SK-MEL-5 (cell line): ENCODE measurements at regions not wholly inside any gene's neighbourhood (a gene's known extent, or its start where the extent isn't known, plus 50 kb on each side); places are given as distances from the start of the nearest gene placed in this dataset.

Source experiments
- DNase-seq: peaks from one replicate; pipeline ENCODE4 v3.0.0-alpha.2; 2016; ENCODE audit warnings: low read depth, low spot score
- in situ Hi-C: cut with HindIII; loops from 2 replicates; pipeline ENCODE4 v1.10.0; 2016; ENCODE audit warnings: low sequenced_read_pairs, high pct_unique_total_duplicates, low pct_unique_long_range_greater_than_20kb

DNA sequence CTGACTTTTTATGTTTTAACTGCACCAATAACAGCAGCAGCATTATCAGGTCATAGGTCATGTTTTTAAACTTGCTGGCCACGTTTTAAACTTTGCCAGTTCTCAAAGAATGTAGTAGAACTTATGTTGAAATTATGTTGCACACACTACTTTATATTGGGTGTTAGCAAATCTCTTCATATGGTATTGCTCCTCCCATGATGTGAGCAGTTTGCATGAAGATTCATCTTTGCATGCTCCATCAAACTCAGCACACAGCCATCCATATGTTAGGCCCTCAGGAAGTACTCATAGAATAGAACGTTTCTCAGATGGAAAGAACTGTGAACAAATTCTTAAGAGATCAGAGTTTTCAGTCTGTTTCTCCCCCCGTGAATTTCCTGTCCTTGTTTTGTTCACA lies 128.6 kb upstream of the MAP9 start:
- DNase-seq = no peak
- in situ Hi-C loops = no loop called here

DNA sequence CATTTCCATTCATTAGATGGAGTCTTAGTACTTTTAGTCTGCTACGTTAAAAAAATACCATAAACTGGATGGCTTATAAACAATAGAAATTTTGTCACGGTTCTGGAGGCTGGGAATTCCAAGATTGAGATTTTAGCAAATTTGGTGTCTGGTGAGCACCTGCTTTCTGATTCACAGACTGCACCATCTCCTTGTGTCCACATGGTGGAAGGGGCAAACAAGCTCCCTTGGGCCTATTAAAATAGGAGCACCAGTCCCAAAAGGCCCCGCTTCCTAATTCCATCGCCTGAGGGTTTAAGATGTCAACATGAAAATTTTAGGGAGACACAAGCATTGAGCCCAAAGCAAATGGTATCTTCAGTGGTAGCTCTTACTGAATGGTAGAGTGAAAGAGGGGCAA lies 120.5 kb upstream of the MAP9 start:
- in situ Hi-C loops = no loop called here
- no peak for DNase-seq

- in situ Hi-C loops = no loop called here
- no peak for DNase-seq
Observed at GRCh38 chr4:155496294-155496626, 119.5 kb upstream of the MAP9 start.

DNA sequence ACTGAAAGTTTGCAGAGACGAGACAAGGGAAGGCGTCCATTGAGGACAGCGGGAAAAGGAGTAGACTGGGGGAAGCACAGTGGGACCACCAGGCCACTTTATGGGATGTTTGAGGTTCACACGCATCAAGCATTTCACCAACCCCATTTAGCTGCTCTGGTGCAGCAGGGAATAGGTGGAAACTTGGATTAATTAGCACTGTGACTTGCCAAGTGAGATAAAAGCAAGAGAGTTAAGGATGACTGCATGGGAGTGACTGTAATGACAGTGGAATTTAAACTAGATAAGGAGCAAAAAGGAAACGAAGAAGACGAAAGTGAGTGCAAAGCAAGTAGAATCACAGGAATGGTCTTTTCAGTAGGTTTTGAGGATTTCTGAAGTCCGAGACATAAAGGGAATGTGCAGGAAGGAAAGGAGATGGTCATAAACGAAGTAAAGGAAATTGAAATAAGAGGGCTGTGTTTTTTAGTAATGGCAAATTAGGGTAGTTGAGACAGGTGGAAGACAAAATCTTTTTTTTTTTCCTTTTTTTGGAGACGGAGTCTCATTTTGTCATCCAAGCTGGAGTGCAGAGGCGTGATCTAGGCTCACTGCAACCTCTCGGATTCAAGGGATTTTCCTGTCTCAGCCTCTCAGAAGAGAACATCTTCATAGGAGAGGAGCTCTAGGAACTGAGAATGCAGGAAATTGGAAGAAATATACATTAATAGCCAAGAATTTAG lies 119.0 kb upstream of the MAP9 start:
- in situ Hi-C loops = no loop called here
- DNase-seq = no peak

GRCh38 chr4:155494037-155494718 lies 117.4 kb upstream of the MAP9 start:
- in situ Hi-C loops = no loop called here
- DNase-seq = no peak

GRCh38 chr4:155491336-155492120 lies 114.8 kb upstream of the MAP9 start:
- in situ Hi-C loops = no loop called here
- no peak for DNase-seq

DNA sequence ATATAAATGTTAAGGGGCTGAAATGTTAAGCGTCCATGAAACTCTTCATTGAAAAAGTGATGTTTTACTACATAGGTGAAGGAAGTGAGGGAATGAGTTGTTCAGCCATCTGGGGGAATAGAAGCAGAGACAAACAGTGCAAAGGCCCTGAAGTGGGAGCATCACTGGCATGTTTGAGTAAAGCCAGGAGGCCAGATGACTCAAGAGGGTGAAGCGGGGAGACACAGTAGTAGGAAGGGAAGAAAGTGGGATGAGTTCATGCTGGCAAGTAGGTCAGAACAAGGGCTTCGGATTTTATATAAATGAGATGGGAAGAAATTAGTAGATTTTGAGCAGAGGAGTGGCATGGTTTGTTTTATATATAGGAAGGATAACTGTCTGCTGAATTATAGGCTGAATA lies 112.5 kb upstream of the MAP9 start:
- DNase-seq = no peak
- in situ Hi-C loops = no loop called here

GRCh38 chr4:155488691-155489090 lies 111.9 kb upstream of the MAP9 start:
- in situ Hi-C loops = no loop called here
- no peak for DNase-seq

DNA sequence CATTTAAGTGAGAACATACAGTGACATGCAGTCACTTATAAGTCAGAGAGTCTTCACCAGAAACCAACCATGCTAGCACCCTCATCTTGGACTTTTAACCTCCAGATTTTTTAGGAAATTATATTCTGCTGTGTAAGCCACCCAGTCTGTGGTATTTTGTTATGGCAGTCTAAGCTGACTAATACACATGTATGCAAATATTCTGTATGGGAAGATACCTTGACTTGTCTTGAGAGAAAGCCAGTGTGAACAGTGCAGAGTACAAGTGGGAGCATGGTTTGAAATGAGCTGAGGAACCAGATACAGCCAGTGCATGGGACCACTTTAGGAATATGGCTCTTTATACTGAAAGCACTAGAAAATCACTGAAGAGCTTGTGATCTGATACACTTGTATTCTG lies 110.4 kb upstream of the MAP9 start:
- in situ Hi-C loops = no loop called here
- DNase-seq = no peak

DNA sequence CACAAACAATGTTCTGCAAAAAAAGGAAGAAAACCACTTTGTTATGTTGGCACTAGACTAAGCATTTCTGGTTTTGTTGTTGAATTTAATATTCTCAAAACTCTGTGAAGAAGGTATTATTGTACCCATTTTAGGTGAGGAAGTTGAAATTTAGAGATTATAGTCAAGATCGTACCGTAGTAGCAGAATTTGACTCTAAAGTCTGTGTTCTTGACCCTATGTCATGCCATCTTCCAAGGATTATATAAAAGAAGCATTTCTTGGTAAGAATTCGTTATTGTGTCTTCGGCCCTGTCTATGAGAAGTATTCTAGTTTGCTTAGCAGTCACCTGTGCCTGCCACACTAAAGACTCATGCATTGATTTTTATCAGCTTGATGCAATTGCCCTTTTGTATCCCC lies 104.4 kb upstream of the MAP9 start:
- in situ Hi-C loops = no loop called here
- no peak for DNase-seq

DNA sequence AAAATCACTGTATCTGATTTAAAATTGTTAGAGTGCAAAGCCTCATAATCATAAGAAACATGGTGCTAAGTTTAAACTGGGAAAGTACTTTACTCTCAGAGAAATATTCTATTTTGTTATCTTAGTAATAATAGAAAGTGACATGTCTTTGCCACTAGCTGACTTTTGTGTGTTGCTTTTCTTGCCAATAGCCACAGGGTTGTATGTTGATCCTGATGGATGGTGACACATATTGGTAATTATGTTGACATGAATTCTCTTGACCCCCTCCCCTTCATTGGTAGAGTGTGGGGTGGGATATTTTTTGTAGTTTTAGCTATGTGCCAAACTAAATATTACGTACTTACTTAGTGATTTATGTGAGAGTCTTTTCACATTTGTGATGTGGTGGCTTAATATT lies 103.1 kb upstream of the MAP9 start:
- in situ Hi-C loops = no loop called here

GRCh38 chr4:155478336-155478835 lies 101.6 kb upstream of the MAP9 start:
- no peak for DNase-seq
- in situ Hi-C loops = no loop called here

More for the DNA sequence above, 103.1 kb upstream of the MAP9 start:
- DNase-seq = no peak

DNA sequence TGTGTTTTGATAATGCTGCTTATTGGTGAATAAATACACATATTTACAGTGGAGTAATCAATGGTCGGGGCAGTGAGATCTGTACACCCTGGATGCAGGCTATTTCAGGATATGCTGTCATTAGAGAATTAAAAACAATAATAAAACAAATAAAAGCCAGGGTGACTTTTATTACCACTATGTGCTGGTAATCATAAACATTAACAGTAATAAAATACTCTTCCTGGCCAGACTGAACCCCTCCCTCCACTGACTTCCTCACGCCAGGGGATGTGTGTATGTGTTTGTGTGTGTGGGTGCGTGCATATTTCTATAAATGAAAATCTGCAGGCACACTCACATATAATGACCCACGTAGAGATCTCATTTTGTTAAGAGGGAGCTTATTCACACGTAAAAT lies 98.0 kb upstream of the MAP9 start:
- in situ Hi-C loops = no loop called here
- DNase-seq = no peak

- no peak for DNase-seq
- in situ Hi-C loops = no loop called here
Observed at GRCh38 chr4:155473420-155474095, 96.8 kb upstream of the MAP9 start.

DNA sequence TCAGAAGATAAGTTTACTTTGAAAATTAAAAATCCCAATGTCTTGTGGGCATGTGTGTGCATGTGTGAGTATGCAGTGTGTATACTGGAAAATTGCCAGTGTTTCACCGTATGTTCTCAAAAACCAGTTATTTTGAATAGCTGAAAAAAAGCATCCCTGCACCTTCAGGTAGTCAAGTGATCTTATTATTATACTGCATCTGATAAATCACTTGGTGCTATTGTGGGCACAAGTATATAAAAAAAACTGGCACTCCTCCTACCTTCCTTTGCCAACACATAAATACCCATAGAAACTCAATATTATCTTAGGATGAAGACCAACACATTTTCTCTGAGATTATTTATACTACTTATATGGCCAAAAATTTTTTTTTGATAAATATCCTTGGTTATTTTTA lies 91.5 kb upstream of the MAP9 start:
- in situ Hi-C loops = no loop called here
- DNase-seq = no peak

DNA sequence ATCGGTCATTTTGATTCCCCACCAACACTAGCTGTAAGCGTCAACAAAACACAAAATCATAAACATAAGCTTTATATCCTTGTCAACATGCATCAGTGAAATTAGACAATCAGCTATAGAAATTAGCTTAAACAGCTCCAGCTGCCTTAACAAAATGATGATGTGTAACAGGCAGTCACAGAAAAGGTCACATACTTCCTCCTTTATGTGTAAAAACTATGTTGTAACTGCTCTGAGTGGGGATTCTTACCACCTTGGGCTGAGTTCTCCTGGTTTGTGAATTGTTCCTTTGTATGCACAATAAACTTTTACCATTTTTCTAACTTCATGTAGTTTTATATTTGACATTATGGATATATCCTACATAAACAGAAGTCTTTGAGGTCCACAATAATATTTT lies 73.9 kb upstream of the MAP9 start:
- in situ Hi-C loops = no loop called here
- no peak for DNase-seq

DNA sequence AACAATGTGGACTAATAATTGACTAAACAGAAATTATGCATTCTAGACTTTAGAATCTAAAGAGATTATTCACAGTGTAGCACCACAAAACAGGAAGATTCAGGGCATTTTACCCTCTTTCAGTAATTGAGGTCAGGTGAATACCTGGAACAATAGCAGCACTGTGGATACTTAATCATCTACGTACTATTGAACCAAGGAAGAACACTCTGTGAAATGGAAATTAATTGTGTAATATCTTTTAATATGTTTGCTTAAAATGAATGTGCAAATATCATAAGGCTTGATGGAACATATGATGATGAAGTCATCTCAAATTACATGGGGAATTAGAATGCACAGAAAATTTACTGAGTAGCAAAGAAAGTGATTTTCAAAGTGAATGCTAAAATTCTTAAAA lies 68.5 kb upstream of the MAP9 start:
- in situ Hi-C loops = no loop called here

GRCh38 chr4:155444721-155445120 lies 68.0 kb upstream of the MAP9 start:
- in situ Hi-C loops = no loop called here
- no peak for DNase-seq

More for the DNA sequence above, 68.5 kb upstream of the MAP9 start:
- DNase-seq = no peak
